ENCODE measurements at regions not wholly inside any gene's neighbourhood (a gene's known extent, or its start where the extent isn't known, plus 50 kb on each side); places are given as distances from the start of the nearest gene placed in this dataset.

DNA sequence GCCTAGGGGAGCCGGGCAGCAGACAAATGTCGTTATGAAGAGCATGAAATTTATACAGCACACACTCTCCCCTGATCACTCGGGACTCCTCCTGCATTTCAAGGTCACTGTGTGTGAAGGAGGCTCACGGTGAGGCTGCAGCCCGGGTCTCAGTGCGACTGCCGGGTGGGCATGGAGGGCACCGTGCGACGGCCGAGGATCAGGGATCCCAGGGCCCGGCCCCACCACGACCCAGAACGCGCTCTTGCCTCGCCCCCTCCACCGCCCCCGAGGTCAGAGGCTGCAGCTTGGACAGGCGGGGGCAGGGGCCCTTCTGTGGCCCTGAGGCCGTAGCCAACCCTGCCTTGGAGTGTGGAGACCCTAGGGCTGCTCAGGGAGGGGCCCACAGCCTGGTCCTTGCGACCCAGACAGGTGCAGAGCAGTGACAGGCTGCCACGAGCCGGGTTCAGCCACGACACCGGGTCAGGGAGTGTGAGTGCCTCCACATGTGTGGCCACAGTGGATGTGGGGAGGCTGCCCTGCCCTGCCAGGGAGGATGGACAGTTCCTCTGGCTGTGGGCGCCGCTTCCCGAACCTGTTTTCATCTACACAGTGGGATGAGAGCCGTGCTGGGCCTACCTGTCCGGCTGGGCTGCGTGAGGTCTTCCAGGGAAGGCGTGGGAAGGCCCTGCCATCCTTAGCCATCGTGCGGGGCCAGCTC is 89.3 kb upstream of the NKX1-1 start:
- DNase-seq (ENCODE audit: low read depth) = no peak

DNA sequence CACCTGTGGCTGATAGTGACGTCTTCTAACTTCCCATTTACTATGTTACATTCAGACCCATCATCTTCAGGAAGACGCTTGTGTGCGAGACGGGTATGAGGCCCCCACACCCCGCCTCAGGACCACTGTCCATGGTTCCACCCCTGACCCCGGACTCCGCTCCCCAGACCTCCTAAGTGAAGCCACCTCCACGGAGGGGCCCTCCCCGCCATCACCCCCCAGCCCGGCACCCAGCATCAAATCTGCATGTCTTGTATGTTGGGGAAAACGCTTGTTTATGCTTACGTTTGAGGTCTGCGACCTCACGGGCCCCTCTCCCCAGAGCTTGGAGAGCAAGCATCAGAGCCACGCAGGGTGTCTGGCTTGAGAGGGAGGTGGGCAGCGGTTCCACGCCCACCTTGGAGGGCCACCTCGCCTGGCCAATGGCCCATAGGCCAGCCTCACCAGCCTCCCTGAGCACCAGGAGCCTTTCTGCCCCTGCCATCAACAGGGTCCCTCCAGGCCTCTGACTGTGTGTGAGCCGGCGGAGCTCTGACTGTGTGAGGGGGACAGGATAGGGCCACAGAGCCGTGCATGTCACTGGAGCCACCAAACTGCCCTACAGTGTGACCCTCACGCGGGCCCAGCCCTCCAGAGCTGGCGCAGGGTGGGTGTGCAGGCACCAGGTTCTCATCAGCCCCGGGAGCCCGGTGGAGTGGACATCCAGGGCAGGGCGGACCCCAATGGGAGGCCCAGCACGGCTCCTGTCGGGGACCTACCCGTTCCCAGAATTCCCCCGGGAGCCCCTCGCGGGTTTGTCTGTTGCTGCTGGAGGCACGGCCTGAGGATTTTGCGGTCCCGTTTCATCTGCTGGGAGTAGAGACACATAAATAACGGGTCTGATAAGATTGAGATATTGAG is 88.4 kb upstream of the NKX1-1 start:
- no peak for DNase-seq (ENCODE audit: low read depth)

DNA sequence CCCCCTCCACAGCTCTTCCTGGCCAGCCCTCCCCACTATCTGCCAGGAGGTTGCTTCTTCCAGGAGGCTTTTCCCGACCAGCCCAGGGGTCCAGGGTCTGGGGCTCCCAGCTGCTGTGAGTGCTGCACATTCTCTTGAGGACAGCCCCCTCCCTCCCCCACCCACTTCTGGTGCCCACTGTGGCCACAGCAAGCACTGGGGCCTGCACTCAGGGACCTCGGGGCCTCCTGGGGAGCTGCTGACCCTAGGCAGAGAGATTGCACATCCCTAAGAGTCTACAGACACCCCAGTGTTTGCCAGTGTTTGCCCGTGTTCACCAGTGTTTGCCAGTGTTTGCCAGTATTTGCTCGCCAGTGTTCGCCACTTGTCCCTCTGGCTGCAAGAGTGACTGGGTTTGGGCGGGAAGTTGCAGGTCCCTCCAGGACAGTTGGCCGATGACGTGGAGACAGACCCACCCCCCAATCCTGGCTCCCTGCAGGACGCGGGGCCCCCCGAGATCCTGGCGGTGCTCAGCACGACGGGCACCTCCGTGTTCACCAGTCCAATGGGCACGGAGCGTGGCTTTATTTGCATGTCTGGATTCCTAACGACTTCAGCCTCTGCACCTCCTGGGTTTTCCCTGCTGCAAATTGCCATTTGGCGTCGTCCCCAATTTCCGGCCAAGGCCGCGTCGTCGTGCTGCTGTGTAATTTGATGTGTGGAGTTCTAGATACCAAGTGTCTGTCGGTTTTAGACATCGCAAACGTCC is 87.5 kb upstream of the NKX1-1 start:
- DNase-seq (ENCODE audit: low read depth) = no peak

DNA sequence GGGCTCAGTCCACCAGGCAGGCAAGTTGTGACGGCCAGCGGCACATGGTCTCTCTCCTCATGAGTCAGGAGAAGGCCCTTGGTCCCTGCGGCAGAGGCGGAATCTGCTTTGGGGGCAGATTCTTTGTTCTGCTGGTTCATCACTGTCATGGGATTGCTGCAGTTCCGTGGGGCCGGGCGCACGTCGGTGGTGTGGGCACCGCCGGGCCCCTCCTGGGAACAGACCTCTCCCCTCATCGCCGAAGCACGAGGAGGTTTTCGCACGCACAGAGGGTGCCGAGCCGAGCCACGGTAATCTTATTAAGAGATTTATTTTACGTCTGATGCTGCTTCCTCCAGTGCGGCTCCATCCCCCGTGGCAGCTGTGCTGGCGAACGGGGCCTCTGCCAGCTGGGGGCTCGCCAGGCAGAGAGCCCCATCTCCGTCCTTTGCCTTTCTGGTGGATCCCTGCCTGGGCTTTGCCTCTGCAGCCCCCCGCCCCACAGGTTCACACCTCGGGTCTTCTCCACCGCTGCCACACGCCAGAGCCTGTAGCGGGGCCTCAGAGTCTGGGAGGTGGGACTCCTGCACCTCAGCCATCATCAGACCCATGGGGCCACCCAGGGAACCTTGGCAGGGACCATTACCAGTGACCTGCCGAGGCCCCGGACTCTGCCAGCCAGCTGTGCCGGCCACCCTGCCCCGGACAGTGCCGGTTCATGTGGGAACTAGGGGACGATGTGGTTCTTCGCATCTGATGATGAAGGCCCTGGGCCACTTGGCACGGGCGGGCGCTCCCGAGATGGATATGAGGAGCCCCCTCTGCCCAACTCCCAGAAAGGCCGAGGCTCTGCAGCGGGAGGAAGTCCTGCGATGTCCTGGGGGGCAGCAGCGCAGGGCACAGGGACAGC is 86.7 kb upstream of the NKX1-1 start:
- DNase-seq (ENCODE audit: low read depth) = no peak

- DNase-seq (ENCODE audit: low read depth) = no peak
These were observed 85.9 kb upstream of the NKX1-1 start for GRCh38 chr4:1492142-1492457.

GRCh38 chr4:1491328-1492141 is 85.3 kb upstream of the NKX1-1 start:
- no peak for DNase-seq (ENCODE audit: low read depth)

DNA sequence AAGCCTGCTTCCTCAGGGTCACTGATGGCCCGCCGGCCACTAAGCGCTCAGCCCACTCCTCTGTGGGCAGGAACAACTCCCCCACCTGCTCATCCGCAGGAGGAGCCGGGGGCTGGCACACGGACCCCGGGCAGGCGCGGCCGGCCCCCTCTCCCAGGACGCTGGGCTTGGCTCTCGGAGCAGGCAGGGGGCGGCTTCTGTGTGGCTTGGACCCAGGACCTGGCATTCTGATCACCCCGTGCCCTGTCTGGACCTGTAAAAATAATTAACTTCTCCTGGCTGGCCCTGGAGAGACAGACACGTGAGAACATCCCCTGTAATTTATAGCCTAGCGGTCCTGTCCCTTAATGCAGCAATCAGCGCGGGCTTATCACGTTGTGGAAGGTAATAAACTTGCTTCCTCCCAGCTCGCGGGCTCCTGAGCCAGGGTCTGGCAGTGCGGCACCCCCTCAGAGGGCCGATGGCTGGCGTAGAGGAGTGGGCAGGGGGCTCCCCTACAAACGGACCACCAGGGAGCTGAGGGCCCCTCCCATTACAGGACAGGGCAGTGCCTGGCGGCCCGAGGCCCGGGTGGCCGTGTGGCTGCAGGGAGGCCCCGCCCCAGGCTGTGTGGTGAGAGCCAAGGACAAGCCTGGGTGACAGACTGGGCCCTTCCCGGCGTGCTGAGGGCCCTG is 84.5 kb upstream of the NKX1-1 start:
- no peak for DNase-seq (ENCODE audit: low read depth)

DNA sequence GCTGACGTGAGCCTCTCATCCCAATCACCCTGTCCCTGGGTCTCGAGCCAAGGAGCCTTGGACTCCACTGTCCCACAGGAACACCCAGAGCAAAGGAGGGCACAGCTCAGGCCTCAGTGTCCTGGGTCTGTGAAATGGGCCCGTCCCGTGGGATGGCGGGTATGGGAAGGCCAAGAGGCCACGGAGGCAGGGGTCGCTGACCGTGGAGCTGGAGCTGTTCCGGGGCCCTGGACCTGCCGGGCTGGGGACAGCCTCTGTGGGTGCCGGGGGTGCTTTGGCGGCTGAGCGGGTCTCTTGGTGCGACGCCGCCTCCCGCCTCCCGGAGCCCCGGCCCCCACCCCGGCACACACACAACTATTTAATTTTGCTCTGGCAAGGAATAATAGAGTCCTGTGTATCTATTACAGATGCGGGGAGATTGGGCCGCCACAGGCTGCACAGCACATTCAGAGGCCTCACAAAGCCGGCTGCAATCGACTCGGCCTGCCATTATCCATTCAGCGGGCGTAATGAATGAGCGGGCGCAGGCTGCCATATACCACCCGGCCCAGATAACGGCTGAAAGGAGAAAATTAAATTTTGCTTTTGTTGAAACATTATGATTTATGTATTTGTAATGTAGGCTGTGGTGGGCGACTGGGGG is 83.9 kb upstream of the NKX1-1 start:
- no peak for DNase-seq (ENCODE audit: low read depth)

GRCh38 chr4:1489639-1489995 is 83.4 kb upstream of the NKX1-1 start:
- no peak for DNase-seq (ENCODE audit: low read depth)

- DNase-seq (ENCODE audit: low read depth) = no peak
These were observed 82.8 kb upstream of the NKX1-1 start for GRCh38 chr4:1488831-1489638.

GRCh38 chr4:1488357-1488756 is 82.1 kb upstream of the NKX1-1 start:
- no peak for DNase-seq (ENCODE audit: low read depth)

- no peak for DNase-seq (ENCODE audit: low read depth)
These were observed 81.5 kb upstream of the NKX1-1 start for GRCh38 chr4:1487761-1488160.

- no peak for DNase-seq (ENCODE audit: low read depth)
These were observed 80.9 kb upstream of the NKX1-1 start for GRCh38 chr4:1487106-1487505.

- no peak for DNase-seq (ENCODE audit: low read depth)
These were observed 79.0 kb upstream of the NKX1-1 start for GRCh38 chr4:1485280-1485679.

GRCh38 chr4:1480720-1481119 is 74.5 kb upstream of the NKX1-1 start:
- DNase-seq (ENCODE audit: low read depth) = no peak

DNA sequence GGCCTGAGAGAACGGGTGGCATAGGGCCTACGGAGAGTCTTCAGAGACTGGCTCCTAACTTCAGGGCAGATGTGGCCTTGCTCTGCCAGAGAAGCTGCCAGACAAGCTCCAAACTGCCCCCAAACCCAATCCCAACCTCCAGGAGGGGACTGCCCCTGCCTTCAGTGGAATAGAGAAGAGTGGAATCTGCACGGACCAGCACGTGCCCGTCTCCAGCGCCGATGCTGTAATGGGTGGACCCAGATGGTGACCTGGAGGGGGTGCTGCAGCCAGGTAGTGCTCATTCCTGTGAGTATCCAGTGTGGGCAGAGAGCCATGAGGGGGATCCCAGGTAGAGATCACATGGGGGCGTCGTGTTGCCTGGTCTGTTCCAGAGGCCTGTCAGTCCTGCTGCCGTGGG is 73.2 kb upstream of the NKX1-1 start:
- no peak for DNase-seq (ENCODE audit: low read depth)

DNA sequence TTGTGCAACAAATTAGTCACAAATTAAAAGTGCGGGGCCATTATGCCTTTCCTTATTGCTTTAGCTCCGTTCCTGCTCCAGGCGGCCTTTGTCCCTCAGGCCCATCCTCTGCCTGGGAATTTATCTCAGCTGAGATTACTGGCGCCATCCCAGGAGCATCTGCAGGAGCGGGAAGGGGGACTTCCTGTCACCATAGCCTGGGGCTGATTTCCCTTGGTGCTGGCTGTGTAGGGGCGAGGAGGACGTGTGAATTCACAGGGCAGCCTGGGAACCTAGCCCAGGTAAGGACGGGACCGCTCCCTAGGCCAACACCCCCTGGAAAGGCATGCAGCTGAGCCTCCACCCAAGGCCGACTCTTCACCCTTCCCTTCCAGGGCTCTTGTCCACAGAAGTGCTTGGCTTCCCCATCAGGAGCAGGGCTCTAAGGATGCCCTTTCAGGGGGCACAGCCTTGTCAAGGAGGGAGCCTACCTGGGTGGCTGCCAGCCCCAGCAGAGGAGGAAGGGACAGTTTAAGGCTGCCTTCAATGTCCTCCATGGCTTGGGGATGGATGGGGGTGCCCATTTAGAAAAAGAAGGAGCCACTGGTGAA is 72.6 kb upstream of the NKX1-1 start:
- no peak for DNase-seq (ENCODE audit: low read depth)

- DNase-seq (ENCODE audit: low read depth) = no peak
These were observed 71.0 kb upstream of the NKX1-1 start for GRCh38 chr4:1477045-1477840.

All from EH (cell line).